HG02763 (cell line): ENCODE measurements at regions not wholly inside any gene's neighbourhood (a gene's known extent, or its start where the extent isn't known, plus 50 kb on each side); places are given as distances from the start of the nearest gene placed in this dataset.

Experiments
- ATAC-seq: cut with Tn5 transposase; IDR thresholded peaks from one replicate; pipeline ENCODE4 v1.9.1; 2021; ENCODE audit warnings: mild to moderate bottlenecking, moderate library complexity; ENCODE audit not compliant: unreplicated experiment

GRCh38 chr2:95539290-95539689, 52.5 kb upstream of the TRIM43 start:
- ATAC-seq, result no peak

DNA sequence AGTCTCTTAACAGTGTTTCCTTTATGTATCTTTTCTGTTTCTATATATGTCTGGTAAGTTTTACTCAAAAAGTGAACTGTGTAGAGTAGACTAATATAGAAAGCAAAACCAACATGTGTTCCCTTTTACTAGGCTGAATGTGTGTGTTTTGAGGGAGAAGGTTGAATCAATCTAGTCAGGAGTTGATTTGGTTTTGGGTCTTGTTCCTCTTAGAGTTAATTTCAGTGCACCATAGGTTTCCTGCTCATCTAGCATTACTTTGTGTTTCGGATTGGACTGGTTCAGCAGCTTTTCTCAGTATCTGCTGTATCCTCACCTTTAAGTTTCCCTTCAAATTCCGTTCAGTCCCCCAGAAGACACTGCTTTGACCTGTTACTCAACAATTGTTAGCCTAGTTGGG, 52.0 kb upstream of the TRIM43 start:
- peak; percentile 77 for ATAC-seq
